ENCODE measurements at regions not wholly inside any gene's neighbourhood (a gene's known extent, or its start where the extent isn't known, plus 50 kb on each side); places are given as distances from the start of the nearest gene placed in this dataset.

- TF ChIP-seq POLR2A (IDR thresholded peaks at IDR 0.05), result no peak
- TF ChIP-seq CTCF (IDR thresholded peaks at IDR 0.05 in 4 of 5, conservative IDR thresholded peaks at IDR 0.05 in 1 of 5), result no peak
Observed at GRCh38 chr2:14773696-14774095, 141.2 kb downstream of the LRATD1 start.

Measured in gastrocnemius medialis (tissue), 4 donors.